WTC11 (cell line): ENCODE measurements at regions not wholly inside any gene's neighbourhood (a gene's known extent, or its start where the extent isn't known, plus 50 kb on each side); places are given as distances from the start of the nearest gene placed in this dataset.

Experiments used
- ATAC-seq: fragments of 200-7000 bp; cut with Tn5 transposase; 2 replicates; pipeline ENCODE4 v1.10.0; 2021; ENCODE audit warnings: mild to moderate bottlenecking, moderate library complexity
- CTCF ChIA-PET: fragments of 300-600 bp; sonication (Branson Sonifier 250); formaldehyde crosslinking; loops from one replicate; lab custom pipeline; 2021; ENCODE audit warnings: antibody characterized with exemption; lab: Charles Lee
- POLR2A ChIA-PET: fragments of 350-600 bp; sonication (Branson Sonifier 250); formaldehyde crosslinking; loops from one replicate; lab custom pipeline; 2021; ENCODE audit warnings: antibody characterized with exemption; lab: Charles Lee
- DNase-seq: peaks from one replicate; pipeline ENCODE4 v3.0.0; 2021; ENCODE audit warnings: low spot score
- H3K27ac Mint-ChIP-seq: 2 replicates; pipeline ENCODE4 v1.8.0; 2021; ENCODE audit warnings: mixed read lengths
- H3K27me3 Mint-ChIP-seq: 2 replicates; pipeline ENCODE4 v1.8.0; 2021; ENCODE audit warnings: low read depth, mild to moderate bottlenecking, moderate library complexity, mixed read lengths
- H3K36me3 Mint-ChIP-seq: 2 replicates; pipeline ENCODE4 v1.8.0; 2021; ENCODE audit warnings: mixed read lengths
- H3K4me1 Mint-ChIP-seq: 2 replicates; pipeline ENCODE4 v1.8.0; 2022; ENCODE audit warnings: mixed read lengths
- H3K4me3 Mint-ChIP-seq: 2 replicates; pipeline ENCODE4 v1.8.0; 2021; ENCODE audit warnings: mild to moderate bottlenecking, moderate library complexity, mixed read lengths
- H3K9me3 Mint-ChIP-seq: 2 replicates; pipeline ENCODE4 v1.8.0; 2021; ENCODE audit warnings: mixed read lengths
- CREB1 ChIP-seq: sonication (generic); formaldehyde crosslinking; IDR thresholded peaks from 2 replicates; pipeline ENCODE4 v1.8.0; 2023; ENCODE audit warnings: mild to moderate bottlenecking, missing genetic modification reagents
- CREM ChIP-seq: sonication (generic); formaldehyde crosslinking; IDR thresholded peaks from 2 replicates; pipeline ENCODE4 v1.8.1; 2022; ENCODE audit warnings: mild to moderate bottlenecking, missing genetic modification reagents, moderate library complexity
- ELF4 ChIP-seq: sonication (generic); formaldehyde crosslinking; IDR thresholded peaks from 2 replicates; pipeline ENCODE4 v1.8.1; 2022; ENCODE audit warnings: low read depth, mild to moderate bottlenecking, moderate library complexity, missing genetic modification reagents
- FOXJ3 ChIP-seq: sonication (generic); formaldehyde crosslinking; IDR thresholded peaks from 2 replicates; pipeline ENCODE4 v1.9.0; 2021; ENCODE audit warnings: missing genetic modification reagents, mild to moderate bottlenecking, borderline replicate concordance
- GABPB1 ChIP-seq: sonication (generic); formaldehyde crosslinking; IDR thresholded peaks from 2 replicates; pipeline ENCODE4 v1.8.1; 2023; ENCODE audit warnings: mild to moderate bottlenecking, missing genetic modification reagents
- NFE2L1 ChIP-seq: sonication (generic); formaldehyde crosslinking; IDR thresholded peaks from 2 replicates; pipeline ENCODE4 v1.8.1; 2023; ENCODE audit warnings: missing genetic modification reagents
- OVOL2 ChIP-seq: fragments of 250-450 bp; sonication (Bioruptor Pico); IDR thresholded peaks from 2 replicates; pipeline ENCODE4 v1.9.0; 2021; ENCODE audit warnings: mild to moderate bottlenecking, borderline replicate concordance
- PRDM15 ChIP-seq: sonication (generic); formaldehyde crosslinking; IDR thresholded peaks from 2 replicates; pipeline ENCODE4 v1.8.0; 2022; ENCODE audit warnings: missing genetic modification reagents
- TP53 ChIP-seq: sonication (generic); formaldehyde crosslinking; IDR thresholded peaks from 2 replicates; pipeline ENCODE4 v1.8.1; 2023; ENCODE audit warnings: mild to moderate bottlenecking, missing genetic modification reagents
- ZNF138 ChIP-seq: sonication (generic); formaldehyde crosslinking; conservative IDR thresholded peaks from 2 replicates; pipeline ENCODE4 v1.8.1; 2022; ENCODE audit warnings: mild to moderate bottlenecking, moderate library complexity, missing genetic modification reagents
- ZNF281 ChIP-seq: sonication (generic); formaldehyde crosslinking; IDR thresholded peaks from 2 replicates; pipeline ENCODE4 v1.8.0; 2023; ENCODE audit warnings: mild to moderate bottlenecking, missing genetic modification reagents
- TF ChIP-seq, protein P1 (sequence below): sonication (generic); formaldehyde crosslinking; IDR thresholded peaks from 2 replicates; pipeline ENCODE4 v1.8.1; 2023; ENCODE audit warnings: mild to moderate bottlenecking, missing genetic modification reagents, borderline replicate concordance
- TF ChIP-seq, protein P2 (sequence below): fragments of 250-450 bp; sonication (Bioruptor Pico); IDR thresholded peaks from 2 replicates; pipeline ENCODE4 v2.1.2; 2022; ENCODE audit warnings: mild to moderate bottlenecking, moderate library complexity

GRCh38 chr1:79539001-79539400 is 532.5 kb upstream of the ADGRL4 start (continued):
- TF ChIP-seq PRDM15 (no peak), ZNF138 (CRISPR knock-in tag) (no peak), ZNF281 (CRISPR knock-in tag) (no peak), NFE2L1 (no peak)

- no peaks in the 10 kb centered on the region for H3K9me3 Mint-ChIP-seq
- POLR2A ChIA-PET: no interaction called here
- 0 out of 2 replicates have a peak, but pooled peaks cover 4% of the 10 kb centered on the region for H3K4me1 Mint-ChIP-seq
- TF ChIP-seq FOXJ3 (CRISPR knock-in tag) (no peak), ELF4 (CRISPR knock-in tag) (no peak), OVOL2 (no peak), TP53 (CRISPR knock-in tag) (no peak)
- TF ChIP-seq, protein P1, sequence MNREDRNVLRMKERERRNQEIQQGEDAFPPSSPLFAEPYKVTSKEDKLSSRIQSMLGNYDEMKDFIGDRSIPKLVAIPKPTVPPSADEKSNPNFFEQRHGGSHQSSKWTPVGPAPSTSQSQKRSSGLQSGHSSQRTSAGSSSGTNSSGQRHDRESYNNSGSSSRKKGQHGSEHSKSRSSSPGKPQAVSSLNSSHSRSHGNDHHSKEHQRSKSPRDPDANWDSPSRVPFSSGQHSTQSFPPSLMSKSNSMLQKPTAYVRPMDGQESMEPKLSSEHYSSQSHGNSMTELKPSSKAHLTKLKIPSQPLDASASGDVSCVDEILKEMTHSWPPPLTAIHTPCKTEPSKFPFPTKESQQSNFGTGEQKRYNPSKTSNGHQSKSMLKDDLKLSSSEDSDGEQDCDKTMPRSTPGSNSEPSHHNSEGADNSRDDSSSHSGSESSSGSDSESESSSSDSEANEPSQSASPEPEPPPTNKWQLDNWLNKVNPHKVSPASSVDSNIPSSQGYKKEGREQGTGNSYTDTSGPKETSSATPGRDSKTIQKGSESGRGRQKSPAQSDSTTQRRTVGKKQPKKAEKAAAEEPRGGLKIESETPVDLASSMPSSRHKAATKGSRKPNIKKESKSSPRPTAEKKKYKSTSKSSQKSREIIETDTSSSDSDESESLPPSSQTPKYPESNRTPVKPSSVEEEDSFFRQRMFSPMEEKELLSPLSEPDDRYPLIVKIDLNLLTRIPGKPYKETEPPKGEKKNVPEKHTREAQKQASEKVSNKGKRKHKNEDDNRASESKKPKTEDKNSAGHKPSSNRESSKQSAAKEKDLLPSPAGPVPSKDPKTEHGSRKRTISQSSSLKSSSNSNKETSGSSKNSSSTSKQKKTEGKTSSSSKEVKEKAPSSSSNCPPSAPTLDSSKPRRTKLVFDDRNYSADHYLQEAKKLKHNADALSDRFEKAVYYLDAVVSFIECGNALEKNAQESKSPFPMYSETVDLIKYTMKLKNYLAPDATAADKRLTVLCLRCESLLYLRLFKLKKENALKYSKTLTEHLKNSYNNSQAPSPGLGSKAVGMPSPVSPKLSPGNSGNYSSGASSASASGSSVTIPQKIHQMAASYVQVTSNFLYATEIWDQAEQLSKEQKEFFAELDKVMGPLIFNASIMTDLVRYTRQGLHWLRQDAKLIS (CRISPR knock-in tag): no peak
- TF ChIP-seq, protein P2, sequence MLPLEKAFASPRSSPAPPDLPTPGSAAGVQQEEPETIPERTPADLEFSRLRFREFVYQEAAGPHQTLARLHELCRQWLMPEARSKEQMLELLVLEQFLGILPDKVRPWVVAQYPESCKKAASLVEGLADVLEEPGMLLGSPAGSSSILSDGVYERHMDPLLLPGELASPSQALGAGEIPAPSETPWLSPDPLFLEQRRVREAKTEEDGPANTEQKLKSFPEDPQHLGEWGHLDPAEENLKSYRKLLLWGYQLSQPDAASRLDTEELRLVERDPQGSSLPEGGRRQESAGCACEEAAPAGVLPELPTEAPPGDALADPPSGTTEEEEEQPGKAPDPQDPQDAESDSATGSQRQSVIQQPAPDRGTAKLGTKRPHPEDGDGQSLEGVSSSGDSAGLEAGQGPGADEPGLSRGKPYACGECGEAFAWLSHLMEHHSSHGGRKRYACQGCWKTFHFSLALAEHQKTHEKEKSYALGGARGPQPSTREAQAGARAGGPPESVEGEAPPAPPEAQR (CRISPR knock-in tag): no peak
- TF ChIP-seq, all 79 proteins: peak for 0
- CTCF ChIA-PET: no interaction called here
- ATAC-seq: no peak
- Mint-ChIP-seq H3K4me3 (no peak overlapping the region), H3K27me3 (no peaks in the 10 kb centered on the region), H3K27ac (no peak overlapping the region), H3K36me3 (no peaks in the 10 kb centered on the region)
- no peak for DNase-seq
These were observed 526.0 kb upstream of the ADGRL4 start for GRCh38 chr1:79532555-79532954.

DNA sequence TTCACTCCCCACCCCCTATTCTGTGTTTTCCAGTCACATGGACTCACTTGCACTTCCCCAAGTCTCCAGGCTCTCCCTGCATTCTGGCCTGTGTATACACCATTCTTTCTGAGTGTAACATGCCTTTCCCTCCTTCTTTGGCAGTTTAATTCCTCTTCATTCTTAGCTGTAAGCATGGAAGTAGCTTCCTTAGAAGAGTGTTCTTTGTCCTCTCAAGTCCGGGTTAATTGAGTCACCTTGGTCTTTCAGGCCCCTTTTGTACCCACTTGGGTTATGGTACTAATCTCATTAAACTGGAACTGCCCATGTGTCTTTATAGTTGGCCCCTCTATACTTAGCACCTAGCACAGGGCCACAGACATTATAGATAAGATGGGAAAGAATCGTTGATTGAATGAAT is 525.3 kb upstream of the ADGRL4 start:
- Mint-ChIP-seq H3K4me1 (no peaks in the 10 kb centered on the region), H3K27me3 (no peaks in the 10 kb centered on the region), H3K27ac (no peak overlapping the region), H3K36me3 (no peaks in the 10 kb centered on the region), H3K9me3 (no peaks in the 10 kb centered on the region), H3K4me3 (no peak overlapping the region)
- DNase-seq (no peak), ATAC-seq (no peak)
- ChIA-PET CTCF (no interaction called here), POLR2A (no interaction called here)
- TF ChIP-seq PRDM15 (no peak), CREB1 (no peak), CREM (CRISPR knock-in tag) (no peak), GABPB1 (no peak)
